ENCODE measurements at regions not wholly inside any gene's neighbourhood (a gene's known extent, or its start where the extent isn't known, plus 50 kb on each side); places are given as distances from the start of the nearest gene placed in this dataset.

DNA sequence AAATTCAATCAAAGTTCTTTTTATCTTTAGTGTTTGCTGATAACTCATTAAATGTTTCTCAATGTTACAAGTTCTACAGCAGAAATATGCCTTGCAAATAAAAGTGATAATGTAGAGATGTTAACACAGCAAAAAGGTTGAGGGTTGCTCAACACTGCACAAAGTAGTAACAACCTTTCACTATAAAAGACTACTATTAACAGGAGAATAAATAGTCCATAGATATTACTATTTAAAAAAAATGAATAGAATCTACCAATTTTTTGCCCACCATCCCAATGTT is 378.1 kb downstream of the RBM43 start:
- no peak overlapping the region for H2AFZ ChIP-seq (replicated peaks)
- H3K9me3 ChIP-seq (ENCODE audit: low read depth), result no peaks in the 10 kb centered on the region
- no peak overlapping the region for H3K4me3 Mint-ChIP-seq
- no peak overlapping the region for H3K27ac ChIP-seq
- H3K79me2 ChIP-seq (ENCODE audit: low read depth), result no peaks in the 10 kb centered on the region
- H3K4me2 ChIP-seq, result no peak overlapping the region
- H3K4me1 Mint-ChIP-seq, result no peaks in the 10 kb centered on the region
- no peaks in the 10 kb centered on the region for H3K27me3 Mint-ChIP-seq (ENCODE audit: insufficient read depth, low read depth)
- H3K9ac ChIP-seq, result no peak overlapping the region
- H3K9me3 Mint-ChIP-seq, result peaks cover 4% of the 10 kb centered on the region
- H3K4me3 ChIP-seq, result no peak overlapping the region
- H3K27me3 ChIP-seq, result no peaks in the 10 kb centered on the region
- H3K36me3 Mint-ChIP-seq, result no peaks in the 10 kb centered on the region
- no peaks in the 10 kb centered on the region for H3K4me1 ChIP-seq
- no peaks in the 10 kb centered on the region for H3F3A ChIP-seq (ENCODE audit: low read depth)
- TF ChIP-seq EZH2 (IDR thresholded peaks at IDR 0.05), result no peak
- no peak for TF ChIP-seq EZH2phosphoT487 (IDR thresholded peaks at IDR 0.05)
- TF ChIP-seq, protein P1, sequence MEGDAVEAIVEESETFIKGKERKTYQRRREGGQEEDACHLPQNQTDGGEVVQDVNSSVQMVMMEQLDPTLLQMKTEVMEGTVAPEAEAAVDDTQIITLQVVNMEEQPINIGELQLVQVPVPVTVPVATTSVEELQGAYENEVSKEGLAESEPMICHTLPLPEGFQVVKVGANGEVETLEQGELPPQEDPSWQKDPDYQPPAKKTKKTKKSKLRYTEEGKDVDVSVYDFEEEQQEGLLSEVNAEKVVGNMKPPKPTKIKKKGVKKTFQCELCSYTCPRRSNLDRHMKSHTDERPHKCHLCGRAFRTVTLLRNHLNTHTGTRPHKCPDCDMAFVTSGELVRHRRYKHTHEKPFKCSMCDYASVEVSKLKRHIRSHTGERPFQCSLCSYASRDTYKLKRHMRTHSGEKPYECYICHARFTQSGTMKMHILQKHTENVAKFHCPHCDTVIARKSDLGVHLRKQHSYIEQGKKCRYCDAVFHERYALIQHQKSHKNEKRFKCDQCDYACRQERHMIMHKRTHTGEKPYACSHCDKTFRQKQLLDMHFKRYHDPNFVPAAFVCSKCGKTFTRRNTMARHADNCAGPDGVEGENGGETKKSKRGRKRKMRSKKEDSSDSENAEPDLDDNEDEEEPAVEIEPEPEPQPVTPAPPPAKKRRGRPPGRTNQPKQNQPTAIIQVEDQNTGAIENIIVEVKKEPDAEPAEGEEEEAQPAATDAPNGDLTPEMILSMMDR (IDR thresholded peaks at IDR 0.05), result no peak
- no peak overlapping the region for H3K27ac Mint-ChIP-seq
- no peaks in the 10 kb centered on the region for H4K20me1 ChIP-seq (ENCODE audit: low read depth)
- no peaks in the 10 kb centered on the region for H3K36me3 ChIP-seq
- no peak for DNase-seq (ENCODE audit: low spot score)

DNA sequence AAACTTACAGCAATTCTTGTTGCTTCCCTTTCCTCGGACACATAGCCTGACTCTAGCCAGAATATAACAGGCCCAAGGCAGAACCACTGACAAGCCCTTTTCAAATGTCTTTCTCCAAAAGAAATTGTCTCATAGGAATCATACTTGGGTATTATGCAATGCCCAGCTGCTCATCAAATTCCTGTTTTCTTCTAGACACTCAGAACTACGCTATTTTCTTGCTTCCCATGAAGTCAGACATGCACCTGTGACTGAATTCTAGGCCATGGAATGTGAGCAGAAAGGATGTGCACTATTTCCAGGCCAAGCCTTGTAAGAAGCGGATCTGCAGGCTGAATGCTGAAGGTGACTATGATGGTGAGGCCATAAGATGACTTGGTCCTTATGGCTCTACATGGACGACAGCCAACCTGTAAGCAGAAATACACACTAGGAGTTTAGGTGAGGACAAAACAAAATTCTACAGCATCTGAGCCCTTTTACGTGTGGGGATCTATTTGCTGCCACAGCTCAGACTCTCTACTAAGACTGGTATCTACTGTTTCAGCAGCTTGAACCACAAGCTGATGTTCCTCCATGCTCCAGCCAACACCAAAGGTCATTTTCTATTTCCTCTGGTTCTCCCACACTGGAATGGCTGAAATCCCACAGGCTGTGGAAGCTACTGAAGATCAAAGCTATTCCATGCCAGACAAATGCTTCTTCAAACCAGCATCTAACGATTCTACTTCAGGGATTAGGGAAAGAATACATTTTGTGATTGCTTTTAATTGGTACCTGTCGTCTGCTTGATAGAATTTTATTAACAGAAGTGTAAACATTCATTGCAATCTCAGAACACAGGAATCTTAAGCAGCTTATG is 378.7 kb downstream of the RBM43 start:
- Mint-ChIP-seq H3K4me3 (no peak overlapping the region), H3K27ac (no peak overlapping the region), H3K27me3 (ENCODE audit: insufficient read depth, low read depth) (no peaks in the 10 kb centered on the region), H3K4me1 (no peaks in the 10 kb centered on the region), H3K36me3 (no peaks in the 10 kb centered on the region), H3K9me3 (peaks cover 4% of the 10 kb centered on the region)
- Histone ChIP-seq H3K36me3 (no peaks in the 10 kb centered on the region), H4K20me1 (ENCODE audit: low read depth) (no peaks in the 10 kb centered on the region), H3K27ac (no peak overlapping the region), H3K9me3 (ENCODE audit: low read depth) (no peaks in the 10 kb centered on the region), H3K27me3 (no peaks in the 10 kb centered on the region), H3K79me2 (ENCODE audit: low read depth) (no peaks in the 10 kb centered on the region), H3K4me3 (no peak overlapping the region), H2AFZ (replicated peaks) (no peak overlapping the region), H3F3A (ENCODE audit: low read depth) (no peaks in the 10 kb centered on the region), H3K4me2 (no peak overlapping the region), H3K9ac (no peak overlapping the region), H3K4me1 (no peaks in the 10 kb centered on the region)
- DNase-seq (ENCODE audit: low spot score), result no peak
- TF ChIP-seq EZH2phosphoT487 (IDR thresholded peaks at IDR 0.05) (no peak), EZH2 (IDR thresholded peaks at IDR 0.05) (no peak)
- TF ChIP-seq, protein P1 (IDR thresholded peaks at IDR 0.05), result no peak

DNA sequence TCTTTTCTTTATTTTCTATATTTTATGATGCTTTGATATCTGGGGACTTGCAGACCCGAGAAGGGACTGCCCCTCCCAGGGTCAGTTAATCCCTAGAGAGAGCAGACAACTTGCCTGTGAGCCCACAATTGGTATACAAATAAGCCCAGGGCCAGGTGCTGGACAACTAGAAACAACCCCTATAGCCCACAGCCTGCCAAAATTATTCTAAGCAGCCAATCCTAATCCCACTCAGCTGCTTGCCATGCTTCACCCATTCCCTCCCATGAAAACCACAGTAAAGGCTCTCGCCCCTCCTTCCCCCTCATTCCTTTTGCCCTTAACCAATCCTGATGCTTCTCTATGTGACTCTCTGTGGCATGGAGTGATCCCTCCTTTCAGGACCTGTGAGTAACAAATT is 380.7 kb downstream of the RBM43 start:
- H3K4me3 ChIP-seq, result no peak overlapping the region
- no peaks in the 10 kb centered on the region for H3K36me3 ChIP-seq
- H3K27me3 ChIP-seq, result no peaks in the 10 kb centered on the region
- H3K4me1 Mint-ChIP-seq, result peaks cover 9% of the 10 kb centered on the region
- DNase-seq (ENCODE audit: low spot score), result peak; percentile 3
- H3K9me3 Mint-ChIP-seq, result peaks cover 4% of the 10 kb centered on the region
- H3F3A ChIP-seq (ENCODE audit: low read depth), result no peaks in the 10 kb centered on the region
- no peak overlapping the region for H3K27ac ChIP-seq
- no peak overlapping the region for H3K4me3 Mint-ChIP-seq
- H4K20me1 ChIP-seq (ENCODE audit: low read depth), result no peaks in the 10 kb centered on the region
- TF ChIP-seq, protein P1 (IDR thresholded peaks at IDR 0.05), result no peak
- TF ChIP-seq EZH2 (IDR thresholded peaks at IDR 0.05), result no peak
- TF ChIP-seq EZH2phosphoT487 (IDR thresholded peaks at IDR 0.05), result no peak
- no peak overlapping the region for H3K9ac ChIP-seq
- H3K4me2 ChIP-seq, result no peak overlapping the region
- peaks cover 6% of the 10 kb centered on the region for H3K4me1 ChIP-seq
- no peaks in the 10 kb centered on the region for H3K27me3 Mint-ChIP-seq (ENCODE audit: insufficient read depth, low read depth)
- no peaks in the 10 kb centered on the region for H3K9me3 ChIP-seq (ENCODE audit: low read depth)
- H2AFZ ChIP-seq (replicated peaks), result no peak overlapping the region
- no peaks in the 10 kb centered on the region for H3K79me2 ChIP-seq (ENCODE audit: low read depth)
- no peak overlapping the region for H3K27ac Mint-ChIP-seq
- no peaks in the 10 kb centered on the region for H3K36me3 Mint-ChIP-seq
